ENCODE measurements at regions not wholly inside any gene's neighbourhood (a gene's known extent, or its start where the extent isn't known, plus 50 kb on each side); places are given as distances from the start of the nearest gene placed in this dataset.

DNA sequence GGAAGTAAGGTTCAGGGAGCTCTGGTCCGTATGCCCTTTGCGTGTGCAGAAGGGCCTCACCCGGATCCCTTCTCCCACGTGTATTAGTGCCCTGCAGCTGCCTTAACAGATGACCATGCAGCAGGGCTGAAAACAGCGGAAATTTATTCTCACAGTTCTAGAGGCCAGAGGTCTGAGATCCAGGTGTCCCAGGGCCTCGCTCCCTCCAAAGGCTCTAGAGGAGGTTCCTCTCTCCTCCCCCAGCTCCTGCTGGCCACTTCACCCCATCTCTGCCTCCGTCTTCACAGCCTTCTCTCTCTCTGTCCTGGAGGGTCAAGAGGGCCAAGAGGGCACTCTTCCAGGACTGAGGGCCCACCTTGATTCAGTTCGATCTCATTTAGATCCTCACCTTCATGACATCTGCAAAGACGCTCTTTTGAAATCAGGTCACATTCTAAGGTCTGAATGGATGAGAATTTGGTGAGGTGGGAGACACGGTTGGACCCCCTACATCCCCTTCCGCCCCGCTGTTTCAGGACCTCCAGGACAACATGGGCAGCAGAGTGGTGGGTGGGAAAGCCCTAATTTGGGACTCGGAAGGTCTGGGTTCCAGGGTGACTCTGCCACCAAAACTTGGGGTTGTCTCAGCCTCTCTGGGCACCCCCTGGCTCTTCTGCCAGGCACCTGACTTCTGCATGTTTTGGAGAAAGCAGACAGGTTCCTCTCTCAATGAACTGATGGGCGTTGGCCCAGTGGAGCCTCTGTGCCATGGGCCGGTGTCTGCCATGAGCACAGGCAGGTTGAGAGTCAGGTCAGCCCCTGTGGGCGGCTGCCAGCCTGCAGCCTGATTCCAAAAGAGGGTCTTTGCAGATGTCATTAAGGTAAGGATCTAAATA is 361.2 kb downstream of the SEC14L1 start:
- TF ChIP-seq POLR2A (IDR thresholded peaks at IDR 0.05) (no peak), CTCF (IDR thresholded peaks at IDR 0.05) (no peak)
- Histone ChIP-seq H3K4me1 (no peaks in the 10 kb centered on the region), H3K9me3 (no peaks in the 10 kb centered on the region), H3K27ac (no peak overlapping the region), H3K4me3 (no peak overlapping the region), H3K27me3 (no peaks in the 10 kb centered on the region), H3K36me3 (peaks cover 0 to 50% (median 13%) of the 10 kb centered on the region in 9 donors)
- DNase-seq = peak in 2 of 5 donors; percentile 17 to 25
- no peak for ATAC-seq
- WGBS, 4 donors = 89 to 93% (median 91%) methylated on average over 16 of the region's 16 CpGs
- intact Hi-C loops (cut with DNase I) = loop anchor here in 1 of 10 donors (10.0 kb wide), 1 partner anchor 427 kb away; no protein-coding TSS in a partner anchor

DNA sequence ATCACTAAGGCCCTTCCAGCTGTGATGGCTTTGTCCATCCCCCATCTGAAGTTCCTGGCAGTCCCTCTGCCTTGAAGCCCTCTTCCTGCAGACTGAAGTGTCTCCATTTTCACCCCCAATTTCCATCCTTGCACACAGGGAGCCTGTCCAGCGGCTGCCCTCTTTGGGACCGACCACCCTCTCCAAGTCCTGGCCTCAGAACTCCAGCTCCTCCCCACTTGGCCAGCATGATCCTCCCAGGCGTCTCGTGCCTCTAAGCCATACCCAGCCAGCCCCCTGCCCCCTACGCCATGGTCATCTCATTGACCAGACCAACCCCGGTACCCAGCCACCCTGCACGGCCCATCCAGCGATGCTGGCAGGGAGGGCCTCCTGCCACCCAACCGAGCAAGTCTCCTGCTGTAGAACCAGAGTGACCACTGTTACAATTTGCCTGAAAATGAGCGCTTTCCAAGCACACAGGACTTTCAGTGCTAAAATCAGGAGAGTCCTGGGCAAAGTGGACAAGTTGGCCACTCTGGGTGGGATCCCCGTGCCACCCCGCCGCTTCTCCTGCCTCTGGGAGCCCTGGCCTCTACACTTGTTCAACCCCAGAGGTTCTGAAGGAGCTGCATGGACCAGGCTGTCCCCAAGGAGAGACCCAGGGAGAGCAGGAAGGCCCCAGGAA is 362.0 kb downstream of the SEC14L1 start:
- DNase-seq (peak in 1 of 5 donors; percentile 23), ATAC-seq (no peak)
- no peak overlapping the region for H3K27ac ChIP-seq
- TF ChIP-seq CTCF (IDR thresholded peaks at IDR 0.05) (no peak), POLR2A (IDR thresholded peaks at IDR 0.05) (no peak)
- intact Hi-C loops (cut with DNase I) = loop anchor here in 1 of 10 donors (10.0 kb wide), 1 partner anchor 428 kb away; no protein-coding TSS in a partner anchor
- no peaks in the 10 kb centered on the region for H3K9me3 ChIP-seq
- 88 to 95% (median 90%) methylated on average over 11 to 13 of the region's 13 CpGs for WGBS, 4 donors
- H3K4me3 ChIP-seq = no peak overlapping the region
- H3K36me3 ChIP-seq = peaks cover 0 to 42% (median 9%) of the 10 kb centered on the region in 9 donors
- H3K27me3 ChIP-seq = no peaks in the 10 kb centered on the region
- no peaks in the 10 kb centered on the region for H3K4me1 ChIP-seq

- H3K9me3 ChIP-seq = no peaks in the 10 kb centered on the region
- peaks cover 0 to 37% (median 9%) of the 10 kb centered on the region in 9 donors for H3K36me3 ChIP-seq
- intact Hi-C loops (cut with DNase I) = loop anchor here in 1 of 10 donors (10.0 kb wide), 1 partner anchor 428 kb away; no protein-coding TSS in a partner anchor
- no peaks in the 10 kb centered on the region for H3K4me1 ChIP-seq
- no peak for TF ChIP-seq POLR2A (IDR thresholded peaks at IDR 0.05)
- TF ChIP-seq CTCF (IDR thresholded peaks at IDR 0.05) = no peak
- no peak overlapping the region for H3K4me3 ChIP-seq
- H3K27me3 ChIP-seq = no peaks in the 10 kb centered on the region
- peak in 2 of 5 donors; percentile 12 to 23 for DNase-seq
- H3K27ac ChIP-seq = no peak overlapping the region
- no peak for ATAC-seq
- 85 to 92% (median 87%) methylated on average over 7 of the region's 7 CpGs for WGBS, 4 donors
Observed at GRCh38 chr17:77503293-77503655, 362.5 kb downstream of the SEC14L1 start.
